Osteoblast (primary cell): ENCODE measurements at regions not wholly inside any gene's neighbourhood (a gene's known extent, or its start where the extent isn't known, plus 50 kb on each side); places are given as distances from the start of the nearest gene placed in this dataset.

Source experiments
- DNase-seq: peaks from one replicate; pipeline ENCODE4 v3.0.0; 2011; ENCODE audit warnings: low spot score, mixed read lengths; ENCODE audit not compliant: insufficient read length; ENCODE audit errors: missing footprints
- H2AFZ ChIP-seq: 2 replicates; pipeline ENCODE4 v1.6.0; 2011; ENCODE audit warnings: mild to moderate bottlenecking, low read length
- H3K27ac ChIP-seq: 2 replicates; pipeline ENCODE4 v1.5.1; 2011; ENCODE audit warnings: mild to moderate bottlenecking, low read depth, low read length, moderate library complexity
- H3K27me3 ChIP-seq: 2 replicates; pipeline ENCODE4 v1.6.0; 2012; ENCODE audit warnings: mild to moderate bottlenecking, control low read depth, inconsistent platforms, low read length, moderate library complexity; ENCODE audit not compliant: insufficient read depth
- H3K36me3 ChIP-seq: 2 replicates; pipeline ENCODE4 v1.5.1; 2011; ENCODE audit warnings: mild to moderate bottlenecking, low read length, control low read depth, moderate library complexity; ENCODE audit not compliant: insufficient read depth
- H3K4me1 ChIP-seq: 2 replicates; pipeline ENCODE4 v1.5.1; 2011; ENCODE audit warnings: mild to moderate bottlenecking, low read length, control low read depth, moderate library complexity; ENCODE audit not compliant: insufficient read depth
- H3K4me2 ChIP-seq: 2 replicates; pipeline ENCODE4 v1.6.0; 2011; ENCODE audit warnings: mild to moderate bottlenecking, low read length; ENCODE audit not compliant: insufficient read depth
- H3K4me3 ChIP-seq: fragments of 200-600 bp; sonication (generic); 3 replicates; pipeline ENCODE4 v1.5.1; 2012; ENCODE audit warnings: mild to moderate bottlenecking, low read length, inconsistent platforms; ENCODE audit not compliant: insufficient read depth
- H3K79me2 ChIP-seq: 2 replicates; pipeline ENCODE4 v1.6.0; 2012; ENCODE audit warnings: mild to moderate bottlenecking, low read length, control low read depth, inconsistent platforms; ENCODE audit not compliant: insufficient read depth
- H3K9me3 ChIP-seq: 2 replicates; pipeline ENCODE4 v1.5.1; 2011; ENCODE audit warnings: low read depth, low read length, control low read depth
- H4K20me1 ChIP-seq: 2 replicates; pipeline ENCODE4 v1.6.0; 2012; ENCODE audit warnings: mild to moderate bottlenecking, low read length, control low read depth; ENCODE audit not compliant: insufficient read depth
- TF ChIP-seq, protein P1 (sequence below): IDR thresholded peaks from 2 replicates; pipeline ENCODE4 v1.5.1; 2011; ENCODE audit warnings: mild to moderate bottlenecking, low read depth, low read length, moderate library complexity; ENCODE audit errors: extremely low read depth

DNA sequence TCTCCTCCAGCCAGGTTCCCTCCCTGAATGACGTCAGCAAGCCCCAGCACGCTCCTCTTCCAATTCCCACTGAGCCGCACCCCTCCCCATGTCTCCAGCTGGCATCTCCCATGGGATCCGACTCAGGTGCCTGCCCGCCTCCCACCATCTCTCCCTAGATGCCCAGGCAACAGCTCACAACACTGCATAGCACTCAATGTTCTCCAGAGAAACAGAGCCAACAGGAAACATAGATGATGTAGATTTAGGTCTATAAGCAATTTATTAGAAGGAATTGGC lies 532.3 kb downstream of the BRD1 start:
- Histone ChIP-seq H3K4me1 (no peaks in the 10 kb centered on the region), H4K20me1 (no peaks in the 10 kb centered on the region), H3K9me3 (no peaks in the 10 kb centered on the region), H3K27me3 (no peaks in the 10 kb centered on the region), H3K36me3 (no peaks in the 10 kb centered on the region), H3K79me2 (no peaks in the 10 kb centered on the region), H2AFZ (no peak overlapping the region), H3K4me2 (no peak overlapping the region), H3K27ac (no peak overlapping the region), H3K4me3 (no peak overlapping the region)
- no peak for DNase-seq
- TF ChIP-seq, protein P1, sequence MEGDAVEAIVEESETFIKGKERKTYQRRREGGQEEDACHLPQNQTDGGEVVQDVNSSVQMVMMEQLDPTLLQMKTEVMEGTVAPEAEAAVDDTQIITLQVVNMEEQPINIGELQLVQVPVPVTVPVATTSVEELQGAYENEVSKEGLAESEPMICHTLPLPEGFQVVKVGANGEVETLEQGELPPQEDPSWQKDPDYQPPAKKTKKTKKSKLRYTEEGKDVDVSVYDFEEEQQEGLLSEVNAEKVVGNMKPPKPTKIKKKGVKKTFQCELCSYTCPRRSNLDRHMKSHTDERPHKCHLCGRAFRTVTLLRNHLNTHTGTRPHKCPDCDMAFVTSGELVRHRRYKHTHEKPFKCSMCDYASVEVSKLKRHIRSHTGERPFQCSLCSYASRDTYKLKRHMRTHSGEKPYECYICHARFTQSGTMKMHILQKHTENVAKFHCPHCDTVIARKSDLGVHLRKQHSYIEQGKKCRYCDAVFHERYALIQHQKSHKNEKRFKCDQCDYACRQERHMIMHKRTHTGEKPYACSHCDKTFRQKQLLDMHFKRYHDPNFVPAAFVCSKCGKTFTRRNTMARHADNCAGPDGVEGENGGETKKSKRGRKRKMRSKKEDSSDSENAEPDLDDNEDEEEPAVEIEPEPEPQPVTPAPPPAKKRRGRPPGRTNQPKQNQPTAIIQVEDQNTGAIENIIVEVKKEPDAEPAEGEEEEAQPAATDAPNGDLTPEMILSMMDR = no peak

DNA sequence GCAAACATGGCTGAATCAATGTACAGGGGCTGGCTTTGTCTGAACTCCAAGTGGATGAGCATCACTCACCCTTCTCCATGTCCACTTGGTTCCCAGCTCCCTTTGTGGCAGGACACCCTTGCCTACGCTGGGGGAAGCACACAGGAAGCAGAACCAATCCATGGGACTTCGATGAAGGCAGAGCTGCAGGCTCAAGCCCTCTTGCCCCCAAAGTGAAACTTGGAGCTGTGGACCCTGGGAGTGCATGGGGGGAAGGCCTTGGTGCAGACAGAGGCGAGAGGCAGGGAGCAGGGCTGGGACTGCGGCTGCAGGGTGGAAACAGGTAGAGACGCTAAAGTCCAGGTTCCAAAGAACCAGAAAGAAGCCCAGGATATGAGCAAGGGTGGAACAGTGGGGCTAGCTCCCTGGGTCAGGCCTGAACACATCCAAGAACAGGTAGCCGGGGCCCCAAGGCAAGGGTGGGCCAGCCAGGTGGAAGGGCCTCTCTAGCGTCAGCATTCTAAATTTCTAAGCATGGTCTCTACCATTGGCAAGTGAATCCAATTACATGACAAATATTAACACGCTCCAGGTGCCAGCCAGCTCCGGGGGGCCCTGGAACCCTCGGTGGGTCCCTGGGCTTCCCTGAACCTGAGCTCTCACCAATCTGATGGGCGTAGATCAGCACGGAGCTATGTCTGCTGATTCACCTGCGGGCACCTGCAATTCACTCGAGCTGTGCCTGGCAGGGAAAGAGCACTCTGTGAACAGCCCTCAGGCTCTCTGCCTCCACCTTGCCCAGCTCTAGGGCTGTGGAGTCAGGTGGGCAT lies 532.8 kb downstream of the BRD1 start:
- Histone ChIP-seq H3K27me3 (no peaks in the 10 kb centered on the region), H3K9me3 (no peaks in the 10 kb centered on the region), H4K20me1 (no peaks in the 10 kb centered on the region), H3K79me2 (no peaks in the 10 kb centered on the region), H2AFZ (no peak overlapping the region), H3K36me3 (no peaks in the 10 kb centered on the region), H3K27ac (no peak overlapping the region), H3K4me2 (no peak overlapping the region), H3K4me1 (no peaks in the 10 kb centered on the region), H3K4me3 (no peak overlapping the region)
- DNase-seq = no peak
- TF ChIP-seq, protein P1 = no peak

DNA sequence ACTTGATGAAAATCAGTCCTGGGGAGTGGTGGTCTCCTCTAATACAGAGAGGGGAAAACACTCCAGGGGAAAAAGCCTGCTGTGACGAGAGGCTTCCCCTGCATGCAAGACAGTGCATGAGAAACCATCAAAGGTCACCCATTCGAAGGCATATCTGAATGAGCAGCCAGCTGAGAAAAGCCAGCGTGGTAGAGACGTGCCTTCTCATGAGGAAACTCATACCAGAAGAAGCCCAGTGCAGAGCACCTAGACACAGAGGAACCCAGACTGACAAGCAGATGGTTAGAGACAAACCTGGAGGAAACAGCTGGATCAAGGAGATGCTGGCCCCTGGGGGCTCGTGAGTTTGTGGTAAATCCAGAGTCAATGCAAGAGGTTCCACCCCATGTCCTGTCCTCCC lies 534.8 kb downstream of the BRD1 start:
- TF ChIP-seq, protein P1 = no peak
- DNase-seq = no peak
- no peak overlapping the region for H3K4me2 ChIP-seq
- H3K9me3 ChIP-seq = no peaks in the 10 kb centered on the region
- no peaks in the 10 kb centered on the region for H3K27me3 ChIP-seq
- no peaks in the 10 kb centered on the region for H3K36me3 ChIP-seq
- H3K27ac ChIP-seq = no peak overlapping the region
- no peaks in the 10 kb centered on the region for H4K20me1 ChIP-seq
- no peak overlapping the region for H2AFZ ChIP-seq
- H3K4me3 ChIP-seq = no peak overlapping the region
- no peaks in the 10 kb centered on the region for H3K79me2 ChIP-seq
- no peaks in the 10 kb centered on the region for H3K4me1 ChIP-seq

DNA sequence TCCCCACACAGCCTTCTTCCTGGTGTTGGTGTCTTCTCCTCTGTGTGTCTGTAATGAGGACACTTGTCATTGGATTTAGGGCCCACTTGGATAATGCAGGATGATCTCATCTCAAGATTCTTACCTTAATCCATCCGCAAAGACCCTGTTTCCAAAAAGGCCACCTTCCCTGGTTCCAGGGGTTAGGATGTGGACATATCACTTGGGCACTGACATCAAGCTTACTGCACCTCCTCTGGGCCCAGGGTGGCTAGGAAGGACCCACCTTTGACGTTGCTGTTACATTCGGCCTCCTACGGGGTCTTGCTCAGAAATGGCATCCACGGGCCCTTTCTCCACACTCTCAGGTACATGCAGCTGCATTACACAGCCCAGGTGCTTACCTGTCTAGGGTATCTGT lies 535.9 kb downstream of the BRD1 start:
- Histone ChIP-seq H3K4me2 (no peak overlapping the region), H3K4me3 (no peak overlapping the region), H3K79me2 (no peaks in the 10 kb centered on the region), H3K27ac (no peak overlapping the region), H2AFZ (no peak overlapping the region), H3K27me3 (no peaks in the 10 kb centered on the region), H3K9me3 (no peaks in the 10 kb centered on the region), H3K36me3 (no peaks in the 10 kb centered on the region), H3K4me1 (no peaks in the 10 kb centered on the region), H4K20me1 (no peaks in the 10 kb centered on the region)
- DNase-seq = no peak
- TF ChIP-seq, protein P1 = no peak
